ENCODE measurements at regions not wholly inside any gene's neighbourhood (a gene's known extent, or its start where the extent isn't known, plus 50 kb on each side); places are given as distances from the start of the nearest gene placed in this dataset.

DNA sequence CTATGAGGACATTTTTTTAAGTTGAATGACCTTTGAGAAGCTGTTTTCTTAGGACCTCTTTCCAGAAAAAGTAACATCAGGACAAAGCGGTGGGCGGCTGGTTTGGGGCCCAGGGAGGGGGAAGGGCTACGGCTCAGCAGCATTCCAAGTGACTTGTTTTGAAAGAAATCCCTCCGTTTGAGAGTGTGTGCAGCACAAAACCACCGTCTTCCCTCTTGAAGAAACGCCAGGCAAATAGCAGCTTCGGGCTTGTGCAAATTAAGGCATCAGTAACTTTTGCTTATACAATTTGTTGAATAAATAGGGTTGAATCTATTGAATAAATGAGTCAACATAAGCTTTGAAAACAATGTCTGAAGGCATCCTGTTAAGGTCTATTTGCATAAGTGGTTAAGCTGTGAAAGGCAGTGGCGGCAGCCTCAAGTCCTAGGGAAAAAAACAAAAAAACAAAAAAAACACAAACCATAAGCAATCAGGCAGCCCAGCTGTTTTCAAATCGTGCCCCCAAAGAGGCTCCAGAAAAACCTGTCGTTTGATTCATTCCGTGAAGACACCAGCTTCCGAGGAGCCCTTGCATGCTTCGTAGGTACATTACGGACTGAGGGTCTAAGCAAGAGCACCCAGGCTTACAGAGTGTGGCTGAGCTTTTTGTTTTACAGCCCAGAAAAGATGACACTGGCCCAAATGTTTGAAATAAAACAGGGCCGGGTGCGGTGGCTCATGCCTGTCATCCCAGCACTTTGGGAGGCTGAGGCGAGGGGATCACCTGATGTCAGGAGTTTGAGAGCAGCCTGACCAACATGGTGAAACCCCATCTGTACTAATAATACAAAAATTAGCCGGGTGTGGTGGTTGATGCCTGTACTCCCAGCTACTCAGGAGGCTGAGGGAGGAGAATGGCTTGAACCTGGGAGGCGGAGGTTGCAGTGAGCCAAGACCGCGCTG lies 103.7 kb downstream of the CRLF2 start:
- TF ChIP-seq, protein P1, sequence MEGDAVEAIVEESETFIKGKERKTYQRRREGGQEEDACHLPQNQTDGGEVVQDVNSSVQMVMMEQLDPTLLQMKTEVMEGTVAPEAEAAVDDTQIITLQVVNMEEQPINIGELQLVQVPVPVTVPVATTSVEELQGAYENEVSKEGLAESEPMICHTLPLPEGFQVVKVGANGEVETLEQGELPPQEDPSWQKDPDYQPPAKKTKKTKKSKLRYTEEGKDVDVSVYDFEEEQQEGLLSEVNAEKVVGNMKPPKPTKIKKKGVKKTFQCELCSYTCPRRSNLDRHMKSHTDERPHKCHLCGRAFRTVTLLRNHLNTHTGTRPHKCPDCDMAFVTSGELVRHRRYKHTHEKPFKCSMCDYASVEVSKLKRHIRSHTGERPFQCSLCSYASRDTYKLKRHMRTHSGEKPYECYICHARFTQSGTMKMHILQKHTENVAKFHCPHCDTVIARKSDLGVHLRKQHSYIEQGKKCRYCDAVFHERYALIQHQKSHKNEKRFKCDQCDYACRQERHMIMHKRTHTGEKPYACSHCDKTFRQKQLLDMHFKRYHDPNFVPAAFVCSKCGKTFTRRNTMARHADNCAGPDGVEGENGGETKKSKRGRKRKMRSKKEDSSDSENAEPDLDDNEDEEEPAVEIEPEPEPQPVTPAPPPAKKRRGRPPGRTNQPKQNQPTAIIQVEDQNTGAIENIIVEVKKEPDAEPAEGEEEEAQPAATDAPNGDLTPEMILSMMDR (IDR thresholded peaks at IDR 0.05), result no peak
- no peak for TF ChIP-seq EP300 (IDR thresholded peaks at IDR 0.05)

Measured in esophagus muscularis mucosa (tissue), 3 donors.